Activated T-cell treated with anti-CD3 and anti-CD28 coated beads for 48 hours (primary cell): ENCODE measurements at regions not wholly inside any gene's neighbourhood (a gene's known extent, or its start where the extent isn't known, plus 50 kb on each side); places are given as distances from the start of the nearest gene placed in this dataset.
A peak's percentile ranks its signal among the peaks of the same experiment; 100 is the strongest.
"Not testable (repeated sequence)": the region's sequence is repeated elsewhere in the genome, so short reads cannot be mapped to it uniquely, and the experiment has no call there.

Source experiments
- DNase-seq: peaks from one replicate; pipeline ENCODE4 v3.0.0-alpha.2; 2020; ENCODE audit warnings: low read depth

GRCh38 chr16:48105976-48106375 lies 49.8 kb downstream of the ABCC12 start:
- no peak for DNase-seq

- DNase-seq: no peak
Measured at GRCh38 chr16:48105456-48105855, 50.3 kb downstream of the ABCC12 start.

- DNase-seq: no peak
Measured at GRCh38 chr16:48103591-48103990, 52.2 kb downstream of the ABCC12 start.

GRCh38 chr16:48102083-48103008 lies 53.4 kb downstream of the ABCC12 start:
- no peak for DNase-seq

GRCh38 chr16:48101069-48101674 lies 54.6 kb downstream of the ABCC12 start:
- DNase-seq: peak; percentile 58

- DNase-seq: no peak
Measured at GRCh38 chr16:48099455-48099854, 56.3 kb downstream of the ABCC12 start.

- no peak for DNase-seq
Measured at GRCh38 chr16:48098472-48098871, 57.3 kb downstream of the ABCC12 start.

- DNase-seq: no peak
Measured at GRCh38 chr16:48091117-48091516, 64.7 kb downstream of the ABCC12 start.

- no peak for DNase-seq
Measured at GRCh38 chr16:48089053-48089792, 66.6 kb downstream of the ABCC12 start.

- DNase-seq: no peak
Measured at GRCh38 chr16:48087639-48088038, 68.2 kb downstream of the ABCC12 start.

GRCh38 chr16:48086422-48086821 lies 69.4 kb downstream of the ABCC12 start:
- no peak for DNase-seq

- DNase-seq: no peak
Measured at GRCh38 chr16:48085729-48086128, 70.1 kb downstream of the ABCC12 start.

GRCh38 chr16:48084826-48085225 lies 71.0 kb downstream of the ABCC12 start:
- no peak for DNase-seq

- no peak for DNase-seq
Measured at GRCh38 chr16:48082516-48082915, 73.3 kb downstream of the ABCC12 start.

- no peak for DNase-seq
Measured at GRCh38 chr16:48081656-48082055, 74.1 kb downstream of the ABCC12 start.

- DNase-seq: no peak
Measured at GRCh38 chr16:48076455-48077012, 79.3 kb downstream of the ABCC12 start.

- no peak for DNase-seq
Measured at GRCh38 chr16:48075398-48075797, 80.4 kb downstream of the ABCC12 start.

- no peak for DNase-seq
Measured at GRCh38 chr16:48067388-48067787, 88.4 kb downstream of the ABCC12 start.

GRCh38 chr16:48064971-48065370 lies 90.8 kb downstream of the ABCC12 start:
- DNase-seq: no peak

- DNase-seq: no peak
Measured at GRCh38 chr16:48062681-48063080, 93.1 kb downstream of the ABCC12 start.

- DNase-seq: no peak
Measured at GRCh38 chr16:48059936-48060335, 95.9 kb downstream of the ABCC12 start.

- DNase-seq: not testable (repeated sequence)
Measured at GRCh38 chr16:48059190-48059589, 96.6 kb downstream of the ABCC12 start.
